Liver (tissue), 8 donors: ENCODE measurements at regions not wholly inside any gene's neighbourhood (a gene's known extent, or its start where the extent isn't known, plus 50 kb on each side); places are given as distances from the start of the nearest gene placed in this dataset.

Source experiments
- DNase-seq: peaks from one replicate; pipeline ENCODE4 v3.0.0-alpha.2; 2017; ENCODE audit warnings: low spot score
- H3K27ac ChIP-seq, 2 donors: one replicate each; pipeline ENCODE4 v1.7.0; 2013; ENCODE audit warnings: inconsistent platforms in 2 of 2, low read length in 2 of 2, control low read depth in 1 of 2, low read depth in 1 of 2, mild to moderate bottlenecking in 1 of 2
- H3K27me3 ChIP-seq, 4 donors: one replicate each; pipeline versions ENCODE4 v1.6.1 to v1.7.0; 2013; ENCODE audit warnings: low read length in 3 of 4, inconsistent platforms in 1 of 4, mild to moderate bottlenecking in 1 of 4, moderate library complexity in 1 of 4; ENCODE audit not compliant: control insufficient read depth in 4 of 4, insufficient read depth in 4 of 4
- H3K36me3 ChIP-seq, 4 donors: one replicate each; pipeline versions ENCODE4 v1.6.1 to v1.7.0; 2013; ENCODE audit warnings: low read length in 3 of 4, mild to moderate bottlenecking in 3 of 4, low read depth in 1 of 4, moderate library complexity in 1 of 4; ENCODE audit not compliant: control insufficient read depth in 4 of 4, insufficient read depth in 3 of 4
- H3K4me1 ChIP-seq, 4 donors: one replicate each; pipeline versions ENCODE4 v1.6.1 to v1.7.0; 2013; ENCODE audit warnings: low read length in 3 of 4, mild to moderate bottlenecking in 3 of 4, moderate library complexity in 1 of 4; ENCODE audit not compliant: control insufficient read depth in 4 of 4, insufficient read depth in 4 of 4
- H3K4me3 ChIP-seq, 3 donors: one replicate each; pipeline versions ENCODE4 v1.6.1 to v1.7.0; 2013; ENCODE audit warnings: low read length in 3 of 3, control low read depth in 1 of 3, low read depth in 1 of 3, mild to moderate bottlenecking in 1 of 3
- H3K9ac ChIP-seq, 2 donors: one replicate each; pipeline ENCODE4 v1.7.0; 2013; ENCODE audit warnings: low read length in 2 of 2, mild to moderate bottlenecking in 2 of 2, moderate library complexity in 2 of 2, control low read depth in 1 of 2, low read depth in 1 of 2
- H3K9me3 ChIP-seq, 4 donors: one replicate each; pipeline versions ENCODE4 v1.6.1 to v1.7.0; 2013; ENCODE audit warnings: low read length in 3 of 4; ENCODE audit not compliant: control insufficient read depth in 4 of 4
- CTCF ChIP-seq: fragments of 150-350 bp; IDR thresholded peaks from 2 replicates; pipeline ENCODE4 v1.5.1; 2017; ENCODE audit warnings: improper control_type of control experiment, low read depth, low read length; ENCODE audit not compliant: missing input control
- EGR1 ChIP-seq, 2 donors: IDR thresholded peaks; 2 replicates each; pipeline ENCODE4 v1.6.1; 2016 to 2018; ENCODE audit warnings: antibody characterized with exemption in 2 of 2, low read depth in 2 of 2
- FOXA1 ChIP-seq: IDR thresholded peaks from 2 replicates; pipeline ENCODE4 v1.6.1; 2016; ENCODE audit warnings: antibody characterized with exemption
- FOXA2 ChIP-seq: IDR thresholded peaks from 2 replicates; pipeline ENCODE4 v1.6.1; 2016; ENCODE audit warnings: antibody characterized with exemption
- HNF4A ChIP-seq, 2 donors: conservative IDR thresholded peaks; 2 replicates each; pipeline ENCODE4 v1.6.1; 2016; ENCODE audit warnings: antibody characterized with exemption in 2 of 2, mild to moderate bottlenecking in 2 of 2
- HNF4G ChIP-seq: IDR thresholded peaks from 2 replicates; pipeline ENCODE4 v1.6.1; 2016; ENCODE audit warnings: antibody characterized with exemption
- JUND ChIP-seq, 2 donors: IDR thresholded peaks; 2 replicates each; pipeline ENCODE4 v1.6.1; 2016; ENCODE audit warnings: antibody characterized with exemption in 2 of 2
- NR2F2 ChIP-seq: IDR thresholded peaks from 2 replicates; pipeline ENCODE4 v1.6.1; 2016; ENCODE audit warnings: antibody characterized with exemption
- RAD21 ChIP-seq, 2 donors: IDR thresholded peaks; 2 replicates each; pipeline ENCODE4 v1.6.1; 2016; ENCODE audit warnings: antibody characterized with exemption in 2 of 2, mild to moderate bottlenecking in 2 of 2
- REST ChIP-seq: IDR thresholded peaks from 2 replicates; pipeline ENCODE4 v1.6.1; 2016; ENCODE audit warnings: antibody characterized with exemption, mild to moderate bottlenecking
- RXRA ChIP-seq, 2 donors: IDR thresholded peaks; 2 replicates each; pipeline ENCODE4 v1.6.1; 2017 to 2018; ENCODE audit warnings: antibody characterized with exemption in 2 of 2, mild to moderate bottlenecking in 1 of 2
- SP1 ChIP-seq: IDR thresholded peaks from 2 replicates; pipeline ENCODE4 v1.6.1; 2018; ENCODE audit warnings: antibody characterized with exemption, mild to moderate bottlenecking
- YY1 ChIP-seq: IDR thresholded peaks from 2 replicates; pipeline ENCODE4 v1.6.1; 2016; ENCODE audit warnings: antibody characterized with exemption, mild to moderate bottlenecking
- WGBS: extraction: QIAGEN DNeasy Blood & Tissue Kit; methylation state at CpG from one replicate; pipeline ENCODE4 v1.1.7; 2013; 5-methylcytosine and 5-hydroxymethylcytosine counted together
- TF ChIP-seq, protein P1 (sequence below): IDR thresholded peaks from 2 replicates; pipeline ENCODE4 v1.6.1; 2016; ENCODE audit warnings: antibody characterized with exemption
- TF ChIP-seq, protein P2 (sequence below): IDR thresholded peaks from 2 replicates; pipeline ENCODE4 v1.6.1; 2016; ENCODE audit warnings: antibody characterized with exemption
- donor health status: healthy.
- donor health status: healthy.
- donor health status: healthy.
- donor health status: healthy.
- donor health status: healthy.

DNA sequence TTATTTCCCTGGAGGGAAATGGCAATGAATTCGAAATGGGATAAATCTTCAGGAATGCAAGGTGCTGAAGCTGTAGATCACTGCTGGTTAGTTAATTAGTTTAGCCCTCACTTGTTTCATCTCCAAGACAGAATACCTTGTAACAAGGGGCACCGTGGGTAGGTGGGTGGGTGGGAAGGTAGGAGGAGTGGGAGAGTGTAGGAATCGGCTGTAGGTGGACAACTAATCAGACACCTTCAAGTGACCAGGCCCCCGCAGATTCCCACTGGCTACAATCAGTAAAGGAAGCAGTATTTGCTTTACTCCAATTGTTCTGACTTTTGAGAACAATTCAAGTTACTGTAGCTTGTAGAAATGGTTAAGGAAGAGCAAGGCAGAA, 293.7 kb downstream of the TLE1 start:
- peaks cover 6 to 19% (median 13%) of the 10 kb centered on the region in 4 donors for H3K4me1 ChIP-seq
- no peaks in the 10 kb centered on the region for H3K9me3 ChIP-seq
- H3K4me3 ChIP-seq = no peak overlapping the region
- H3K27ac ChIP-seq = no peak overlapping the region
- H3K9ac ChIP-seq = no peak overlapping the region
- H3K27me3 ChIP-seq = no peaks in the 10 kb centered on the region
- 86% methylated on average over 4 of the region's 4 CpGs for WGBS
- no peak for TF ChIP-seq HNF4A (conservative IDR thresholded peaks at IDR 0.05)
- no peaks in the 10 kb centered on the region for H3K36me3 ChIP-seq
- DNase-seq = no peak

DNA sequence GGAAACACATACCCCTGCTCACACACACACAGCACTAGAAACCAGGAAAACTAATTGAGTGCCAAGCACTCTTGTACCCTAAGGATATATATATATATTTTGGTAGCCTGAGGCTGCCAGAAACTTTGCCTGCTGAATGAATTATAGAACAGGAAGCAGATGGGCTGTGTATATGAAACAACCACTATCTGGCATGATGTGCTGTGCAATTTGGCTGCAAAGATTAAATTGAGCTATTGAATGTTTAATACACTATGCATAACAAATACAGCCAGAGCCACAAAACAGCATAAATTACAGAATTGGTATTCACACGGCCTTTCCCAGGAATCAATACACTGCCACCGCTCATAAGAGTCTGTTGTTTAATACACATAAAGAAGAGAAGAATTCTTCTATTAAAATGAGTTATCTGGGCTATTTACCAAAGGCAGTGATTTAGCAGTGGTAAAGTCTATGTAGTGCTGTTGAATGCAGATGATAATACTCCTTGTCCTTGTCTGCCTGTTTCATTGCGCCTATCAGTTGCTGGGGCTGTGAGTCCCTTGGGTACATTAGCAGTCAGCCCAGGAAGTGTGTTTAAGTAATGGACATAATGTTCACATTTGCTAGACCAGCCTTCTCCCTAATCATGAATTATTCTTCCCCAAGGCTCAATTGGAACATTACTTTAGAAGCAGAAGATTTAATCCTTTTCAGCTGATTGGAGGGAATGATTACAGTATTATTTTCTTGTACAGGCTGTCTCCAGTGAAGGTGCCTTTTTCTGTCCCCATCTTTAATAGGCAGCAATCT, 294.3 kb downstream of the TLE1 start:
- DNase-seq = no peak
- no peaks in the 10 kb centered on the region for H3K36me3 ChIP-seq
- H3K9me3 ChIP-seq = no peaks in the 10 kb centered on the region
- peaks cover 6 to 19% (median 13%) of the 10 kb centered on the region in 4 donors for H3K4me1 ChIP-seq
- no peak overlapping the region for H3K9ac ChIP-seq
- no peak for TF ChIP-seq FOXA1
- no peak for TF ChIP-seq RAD21 (IDR thresholded peaks at IDR 0.05)
- TF ChIP-seq EGR1 (IDR thresholded peaks at IDR 0.05; ENCODE audit: low read depth in 2 of 2) = no peak
- TF ChIP-seq, protein P1, sequence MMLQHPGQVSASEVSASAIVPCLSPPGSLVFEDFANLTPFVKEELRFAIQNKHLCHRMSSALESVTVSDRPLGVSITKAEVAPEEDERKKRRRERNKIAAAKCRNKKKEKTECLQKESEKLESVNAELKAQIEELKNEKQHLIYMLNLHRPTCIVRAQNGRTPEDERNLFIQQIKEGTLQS = no peak
- TF ChIP-seq HNF4A (conservative IDR thresholded peaks at IDR 0.05) = no peak
- no peak for TF ChIP-seq RXRA (IDR thresholded peaks at IDR 0.05)
- TF ChIP-seq HNF4G = no peak
- TF ChIP-seq CTCF = no peak
- TF ChIP-seq YY1 = no peak
- TF ChIP-seq SP1 = no peak
- TF ChIP-seq, protein P2, sequence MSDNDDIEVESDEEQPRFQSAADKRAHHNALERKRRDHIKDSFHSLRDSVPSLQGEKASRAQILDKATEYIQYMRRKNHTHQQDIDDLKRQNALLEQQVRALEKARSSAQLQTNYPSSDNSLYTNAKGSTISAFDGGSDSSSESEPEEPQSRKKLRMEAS = no peak
- no peak for TF ChIP-seq NR2F2
- no peak for TF ChIP-seq JUND (IDR thresholded peaks at IDR 0.05)
- TF ChIP-seq FOXA2 = no peak
- peak overlapping the region; percentile 82 to 91 for H3K27ac ChIP-seq
- WGBS = 61% methylated on average over 3 of the region's 3 CpGs
- peak overlapping the region in 1 of 3 donors; percentile 6 for H3K4me3 ChIP-seq
- H3K27me3 ChIP-seq = no peaks in the 10 kb centered on the region

GRCh38 chr9:81393985-81394811, 295.1 kb downstream of the TLE1 start:
- Histone ChIP-seq H3K4me1 (peaks cover 6 to 19% (median 13%) of the 10 kb centered on the region in 4 donors), H3K27me3 (no peaks in the 10 kb centered on the region), H3K27ac (peak overlapping the region; percentile 82 to 91), H3K36me3 (no peaks in the 10 kb centered on the region), H3K9me3 (no peaks in the 10 kb centered on the region), H3K9ac (no peak overlapping the region), H3K4me3 (peak overlapping the region in 1 of 3 donors; percentile 6)
- 31% methylated on average over 6 of the region's 6 CpGs for WGBS
- DNase-seq = no peak
- TF ChIP-seq REST (peak; percentile 48), SP1 (peak; percentile 85), RAD21 (IDR thresholded peaks at IDR 0.05) (peak; percentile 53 to 65), CTCF (peak; percentile 9), HNF4A (conservative IDR thresholded peaks at IDR 0.05) (peak; percentile 89 to 91), YY1 (peak; percentile 82), RXRA (IDR thresholded peaks at IDR 0.05) (peak; percentile 79 to 86), FOXA1 (no peak), NR2F2 (no peak), EGR1 (IDR thresholded peaks at IDR 0.05; ENCODE audit: low read depth in 2 of 2) (peak in 1 of 2 donors; percentile 57)
- TF ChIP-seq, protein P1 = peak; percentile 79
- TF ChIP-seq, protein P2 = peak; percentile 71
